ENCODE measurements at regions not wholly inside any gene's neighbourhood (a gene's known extent, or its start where the extent isn't known, plus 50 kb on each side); places are given as distances from the start of the nearest gene placed in this dataset.

- ATAC-seq = no peak
- intact Hi-C loops (cut with micrococcal nuclease) = no loop called here
- no peak for TF ChIP-seq KHSRP (IDR thresholded peaks at IDR 0.05)
- no peak for TF ChIP-seq FOS (IDR thresholded peaks at IDR 0.05; ENCODE audit: extremely low read depth, insufficient read length)
- no peak for TF ChIP-seq DDX20 (tag; IDR thresholded peaks at IDR 0.05; ENCODE audit: low read depth)
- no peak for TF ChIP-seq NCOA2 (IDR thresholded peaks at IDR 0.05; ENCODE audit: partially characterized antibody in 2 of 2)
- no peak for TF ChIP-seq RBM15 (IDR thresholded peaks at IDR 0.05; ENCODE audit: insufficient read depth, low read length)
- no peak for TF ChIP-seq EP400 (IDR thresholded peaks at IDR 0.05)
- TF ChIP-seq, protein P1, sequence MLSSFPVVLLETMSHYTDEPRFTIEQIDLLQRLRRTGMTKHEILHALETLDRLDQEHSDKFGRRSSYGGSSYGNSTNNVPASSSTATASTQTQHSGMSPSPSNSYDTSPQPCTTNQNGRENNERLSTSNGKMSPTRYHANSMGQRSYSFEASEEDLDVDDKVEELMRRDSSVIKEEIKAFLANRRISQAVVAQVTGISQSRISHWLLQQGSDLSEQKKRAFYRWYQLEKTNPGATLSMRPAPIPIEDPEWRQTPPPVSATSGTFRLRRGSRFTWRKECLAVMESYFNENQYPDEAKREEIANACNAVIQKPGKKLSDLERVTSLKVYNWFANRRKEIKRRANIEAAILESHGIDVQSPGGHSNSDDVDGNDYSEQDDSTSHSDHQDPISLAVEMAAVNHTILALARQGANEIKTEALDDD (IDR thresholded peaks at IDR 0.05) = no peak
- TF ChIP-seq, protein P2, sequence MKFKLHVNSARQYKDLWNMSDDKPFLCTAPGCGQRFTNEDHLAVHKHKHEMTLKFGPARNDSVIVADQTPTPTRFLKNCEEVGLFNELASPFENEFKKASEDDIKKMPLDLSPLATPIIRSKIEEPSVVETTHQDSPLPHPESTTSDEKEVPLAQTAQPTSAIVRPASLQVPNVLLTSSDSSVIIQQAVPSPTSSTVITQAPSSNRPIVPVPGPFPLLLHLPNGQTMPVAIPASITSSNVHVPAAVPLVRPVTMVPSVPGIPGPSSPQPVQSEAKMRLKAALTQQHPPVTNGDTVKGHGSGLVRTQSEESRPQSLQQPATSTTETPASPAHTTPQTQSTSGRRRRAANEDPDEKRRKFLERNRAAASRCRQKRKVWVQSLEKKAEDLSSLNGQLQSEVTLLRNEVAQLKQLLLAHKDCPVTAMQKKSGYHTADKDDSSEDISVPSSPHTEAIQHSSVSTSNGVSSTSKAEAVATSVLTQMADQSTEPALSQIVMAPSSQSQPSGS (CRISPR knock-in tag; IDR thresholded peaks at IDR 0.05) = no peak
- no peak for TF ChIP-seq ZNF408 (CRISPR knock-in tag; IDR thresholded peaks at IDR 0.05; ENCODE audit: low read depth)
- TF ChIP-seq CREB3L1 (IDR thresholded peaks at IDR 0.05; ENCODE audit: borderline replicate concordance, low read depth) = no peak
- no peak for TF ChIP-seq HIVEP1 (CRISPR knock-in tag; IDR thresholded peaks at IDR 0.05)
- TF ChIP-seq AFF1 (IDR thresholded peaks at IDR 0.05; ENCODE audit: low read depth in 1 of 2, partially characterized antibody in 2 of 2) = no peak
- no peak for TF ChIP-seq ZNF551 (CRISPR knock-in tag; IDR thresholded peaks at IDR 0.05)
- TF ChIP-seq, protein P3, sequence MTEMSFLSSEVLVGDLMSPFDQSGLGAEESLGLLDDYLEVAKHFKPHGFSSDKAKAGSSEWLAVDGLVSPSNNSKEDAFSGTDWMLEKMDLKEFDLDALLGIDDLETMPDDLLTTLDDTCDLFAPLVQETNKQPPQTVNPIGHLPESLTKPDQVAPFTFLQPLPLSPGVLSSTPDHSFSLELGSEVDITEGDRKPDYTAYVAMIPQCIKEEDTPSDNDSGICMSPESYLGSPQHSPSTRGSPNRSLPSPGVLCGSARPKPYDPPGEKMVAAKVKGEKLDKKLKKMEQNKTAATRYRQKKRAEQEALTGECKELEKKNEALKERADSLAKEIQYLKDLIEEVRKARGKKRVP (CRISPR knock-in tag; IDR thresholded peaks at IDR 0.05) = no peak
- TF ChIP-seq FOXJ2 (tag; IDR thresholded peaks at IDR 0.05) = no peak
These were observed 74.8 kb downstream of the SLIT2 start for GRCh38 chr4:20326460-20326859.

More at GRCh38 chr4:20326460-20326859, 74.8 kb downstream of the SLIT2 start:
- Histone ChIP-seq H3K79me2 (ENCODE audit: control insufficient read depth, insufficient read depth, low read length) (no peaks in the 10 kb centered on the region), H3K36me3 (ENCODE audit: control insufficient read depth, insufficient read depth, low read length) (no peaks in the 10 kb centered on the region), H3K4me1 (replicated peaks in 1 of 2; ENCODE audit: control insufficient read depth in 2 of 2, insufficient read depth in 2 of 2, low read length in 2 of 2) (no peaks in the 10 kb centered on the region), H3K9me1 (ENCODE audit: control insufficient read depth, insufficient read depth, low read length) (no peaks in the 10 kb centered on the region), H3K27ac (ENCODE audit: extremely low read depth, low read depth, low read length) (no peak overlapping the region), H3K9ac (ENCODE audit: insufficient read depth in 1 of 2, low read depth in 2 of 2, low read length in 2 of 2) (no peak overlapping the region), H2AFZ (ENCODE audit: low read depth, low read length) (no peak overlapping the region), H3K9me3 (replicated peaks; ENCODE audit: control insufficient read depth, insufficient read depth, low read depth, low read length) (no peaks in the 10 kb centered on the region), H3K4me2 (ENCODE audit: insufficient read depth, low read length) (no peak overlapping the region), H3K27me3 (ENCODE audit: control insufficient read depth in 2 of 2, insufficient read depth in 2 of 2, low read length in 2 of 2) (no peaks in the 10 kb centered on the region), H4K20me1 (replicated peaks; ENCODE audit: control insufficient read depth, insufficient read depth, low read length) (no peaks in the 10 kb centered on the region), H3K4me3 (no peak overlapping the region)
- in situ Hi-C loops (cut with MboI) = no loop called here
- no peak for DNase-seq (ENCODE audit: extremely low read depth in 1 of 4, low spot score in 3 of 4)
- BruUV-seq (replicated peaks) = no TSS peak
- 0% methylated on average over 1 of the region's 1 CpG for WGBS (ENCODE audit: insufficient coverage, low coverage, missing lambda C conversion rate)
- FAIRE-seq = no peak
- ChIA-PET POLR2A (no interaction called here), CTCF (ENCODE audit: low intra/inter-chr PET ratio) (no interaction called here)
